ENCODE measurements at regions not wholly inside any gene's neighbourhood (a gene's known extent, or its start where the extent isn't known, plus 50 kb on each side); places are given as distances from the start of the nearest gene placed in this dataset.

- TF ChIP-seq CTCF (IDR thresholded peaks at IDR 0.05) = no peak
- no peak for TF ChIP-seq POLR2A (IDR thresholded peaks at IDR 0.05)
Observed at GRCh38 chr9:99415606-99416005, 193.5 kb downstream of the SEC61B start.
